ENCODE measurements at regions not wholly inside any gene's neighbourhood (a gene's known extent, or its start where the extent isn't known, plus 50 kb on each side); places are given as distances from the start of the nearest gene placed in this dataset.

DNA sequence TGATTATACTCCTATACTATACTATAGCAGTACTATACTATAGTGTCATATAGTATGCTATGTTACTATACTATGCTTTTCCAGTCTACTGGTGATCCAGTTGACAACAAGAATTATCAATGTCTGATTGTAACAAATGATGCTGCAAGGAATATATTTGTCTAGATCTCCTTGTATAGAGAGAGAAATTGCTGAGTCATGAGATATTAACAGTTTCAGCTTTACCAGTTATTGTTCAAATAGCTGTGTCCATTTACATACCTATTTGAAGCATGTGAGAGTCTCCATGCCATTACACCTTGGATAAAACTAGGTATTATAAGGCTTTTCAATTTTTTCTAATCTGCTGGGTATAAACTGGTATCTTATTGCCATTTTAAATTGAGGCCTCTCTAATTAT lies 136.4 kb upstream of the SKOR2 start:
- no peak for TF ChIP-seq CTCF (IDR thresholded peaks at IDR 0.05)
- no peak for TF ChIP-seq EZH2 (IDR thresholded peaks at IDR 0.05)
- no peak for TF ChIP-seq EZH2phosphoT487 (IDR thresholded peaks at IDR 0.05)
